H1 (cell line): ENCODE measurements at regions not wholly inside any gene's neighbourhood (a gene's known extent, or its start where the extent isn't known, plus 50 kb on each side); places are given as distances from the start of the nearest gene placed in this dataset.

Experiments
- CHD2 ChIP-seq: IDR thresholded peaks from 2 replicates; pipeline ENCODE4 v1.6.1; 2012; ENCODE audit warnings: low read length, improper control_type of control experiment
- POLR2AphosphoS5 ChIP-seq: IDR thresholded peaks from 2 replicates; pipeline ENCODE4 v1.6.1; 2011; ENCODE audit warnings: low read depth, low read length
- TF ChIP-seq, protein P1 (sequence below), 3 experiments: IDR thresholded peaks; 1 replicate in 2 of 3; 2 replicates in 1 of 3; pipeline versions ENCODE4 v1.5.1 to v1.6.1; 2011; ENCODE audit warnings: low read length in 3 of 3, mild to moderate bottlenecking in 3 of 3, inconsistent platforms in 2 of 3, low read depth in 1 of 3, moderate library complexity in 1 of 3; ENCODE audit not compliant: insufficient read depth in 1 of 3; ENCODE audit errors: control extremely low read depth in 1 of 3

DNA sequence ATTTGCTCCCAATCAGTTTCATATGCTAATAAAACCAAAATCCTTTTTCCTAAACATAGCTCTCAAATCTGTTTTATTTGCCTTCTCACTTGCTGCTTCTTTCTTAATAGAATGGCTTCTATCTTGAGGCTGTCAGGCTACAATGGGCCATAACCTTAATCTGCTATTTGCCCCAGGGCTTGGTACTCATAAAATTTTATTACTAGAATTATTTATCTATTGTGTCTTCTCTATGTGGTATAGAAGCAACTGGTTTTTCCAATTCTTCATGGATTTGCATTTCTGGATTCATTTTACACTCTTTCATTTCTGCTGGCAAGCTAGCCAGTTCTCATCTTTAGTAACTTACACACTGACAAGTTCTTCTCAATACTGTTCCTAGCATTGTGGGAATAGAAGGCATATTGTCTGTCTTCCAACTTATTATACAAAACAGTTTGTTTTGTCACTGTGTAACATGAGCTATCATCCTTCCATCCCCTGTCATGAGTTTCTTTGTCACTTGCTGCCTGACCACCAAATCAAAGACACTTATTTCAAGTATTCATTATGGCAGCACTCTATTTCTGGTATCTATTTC, 96.6 kb upstream of the KCNIP4 start:
- no peak for TF ChIP-seq POLR2AphosphoS5
- TF ChIP-seq, protein P1, sequence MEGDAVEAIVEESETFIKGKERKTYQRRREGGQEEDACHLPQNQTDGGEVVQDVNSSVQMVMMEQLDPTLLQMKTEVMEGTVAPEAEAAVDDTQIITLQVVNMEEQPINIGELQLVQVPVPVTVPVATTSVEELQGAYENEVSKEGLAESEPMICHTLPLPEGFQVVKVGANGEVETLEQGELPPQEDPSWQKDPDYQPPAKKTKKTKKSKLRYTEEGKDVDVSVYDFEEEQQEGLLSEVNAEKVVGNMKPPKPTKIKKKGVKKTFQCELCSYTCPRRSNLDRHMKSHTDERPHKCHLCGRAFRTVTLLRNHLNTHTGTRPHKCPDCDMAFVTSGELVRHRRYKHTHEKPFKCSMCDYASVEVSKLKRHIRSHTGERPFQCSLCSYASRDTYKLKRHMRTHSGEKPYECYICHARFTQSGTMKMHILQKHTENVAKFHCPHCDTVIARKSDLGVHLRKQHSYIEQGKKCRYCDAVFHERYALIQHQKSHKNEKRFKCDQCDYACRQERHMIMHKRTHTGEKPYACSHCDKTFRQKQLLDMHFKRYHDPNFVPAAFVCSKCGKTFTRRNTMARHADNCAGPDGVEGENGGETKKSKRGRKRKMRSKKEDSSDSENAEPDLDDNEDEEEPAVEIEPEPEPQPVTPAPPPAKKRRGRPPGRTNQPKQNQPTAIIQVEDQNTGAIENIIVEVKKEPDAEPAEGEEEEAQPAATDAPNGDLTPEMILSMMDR (IDR thresholded peaks at IDR 0.05; ENCODE audit: control extremely low read depth in 1 of 3, insufficient read depth in 1 of 3, low read depth in 1 of 3, low read length in 3 of 3), result no peak
- no peak for TF ChIP-seq CHD2
